ENCODE measurements at regions not wholly inside any gene's neighbourhood (a gene's known extent, or its start where the extent isn't known, plus 50 kb on each side); places are given as distances from the start of the nearest gene placed in this dataset.

- H3K4me3 ChIP-seq: no peak overlapping the region
- H3K9me3 ChIP-seq: no peaks in the 10 kb centered on the region
- DNase-seq (ENCODE audit: low spot score in 2 of 2): no peak
- intact Hi-C loops (cut with DNase I): no loop called here
- H3K27me3 ChIP-seq: no peaks in the 10 kb centered on the region
- no peaks in the 10 kb centered on the region for H3K36me3 ChIP-seq
- no peak overlapping the region for H3K27ac ChIP-seq
- no peaks in the 10 kb centered on the region for H3K4me1 ChIP-seq
- no peak for TF ChIP-seq CTCF (IDR thresholded peaks at IDR 0.05)
Observed at GRCh38 chr20:60540591-60540990, 582.4 kb downstream of the CDH26 start.

GRCh38 chr20:60541991-60542390 is 583.8 kb downstream of the CDH26 start:
- no peaks in the 10 kb centered on the region for H3K4me1 ChIP-seq
- no peaks in the 10 kb centered on the region for H3K27me3 ChIP-seq
- no peak overlapping the region for H3K27ac ChIP-seq
- DNase-seq (ENCODE audit: low spot score in 2 of 2): no peak
- no peaks in the 10 kb centered on the region for H3K36me3 ChIP-seq
- intact Hi-C loops (cut with DNase I): no loop called here
- no peaks in the 10 kb centered on the region for H3K9me3 ChIP-seq
- no peak for TF ChIP-seq CTCF (IDR thresholded peaks at IDR 0.05)
- no peak overlapping the region for H3K4me3 ChIP-seq

- H3K27me3 ChIP-seq: no peaks in the 10 kb centered on the region
- H3K4me1 ChIP-seq: no peaks in the 10 kb centered on the region
- no peaks in the 10 kb centered on the region for H3K9me3 ChIP-seq
- H3K27ac ChIP-seq: no peak overlapping the region
- H3K4me3 ChIP-seq: no peak overlapping the region
- no peaks in the 10 kb centered on the region for H3K36me3 ChIP-seq
- intact Hi-C loops (cut with DNase I): no loop called here
- TF ChIP-seq CTCF (IDR thresholded peaks at IDR 0.05): no peak
- DNase-seq (ENCODE audit: low spot score in 2 of 2): no peak
Observed at GRCh38 chr20:60543598-60543997, 585.4 kb downstream of the CDH26 start.

- Histone ChIP-seq H3K9me3 (no peaks in the 10 kb centered on the region), H3K4me1 (no peaks in the 10 kb centered on the region), H3K36me3 (no peaks in the 10 kb centered on the region), H3K27ac (no peak overlapping the region), H3K27me3 (no peaks in the 10 kb centered on the region), H3K4me3 (no peak overlapping the region)
- intact Hi-C loops (cut with DNase I): no loop called here
- no peak for TF ChIP-seq CTCF (IDR thresholded peaks at IDR 0.05)
- no peak for DNase-seq (ENCODE audit: low spot score in 2 of 2)
Observed at GRCh38 chr20:60553095-60553494, 594.9 kb downstream of the CDH26 start.

GRCh38 chr20:60558486-60558885 is 600.3 kb downstream of the CDH26 start:
- no peaks in the 10 kb centered on the region for H3K9me3 ChIP-seq
- no peak for DNase-seq (ENCODE audit: low spot score in 2 of 2)
- no peaks in the 10 kb centered on the region for H3K36me3 ChIP-seq
- TF ChIP-seq CTCF (IDR thresholded peaks at IDR 0.05): no peak
- no peak overlapping the region for H3K27ac ChIP-seq
- intact Hi-C loops (cut with DNase I): no loop called here
- no peak overlapping the region for H3K4me3 ChIP-seq
- H3K27me3 ChIP-seq: no peaks in the 10 kb centered on the region
- no peaks in the 10 kb centered on the region for H3K4me1 ChIP-seq

- no peaks in the 10 kb centered on the region for H3K27me3 ChIP-seq
- intact Hi-C loops (cut with DNase I): no loop called here
- no peak for DNase-seq (ENCODE audit: low spot score in 2 of 2)
- TF ChIP-seq CTCF (IDR thresholded peaks at IDR 0.05): no peak
- H3K36me3 ChIP-seq: no peaks in the 10 kb centered on the region
- H3K4me1 ChIP-seq: no peaks in the 10 kb centered on the region
- H3K4me3 ChIP-seq: no peak overlapping the region
- no peak overlapping the region for H3K27ac ChIP-seq
- H3K9me3 ChIP-seq: no peaks in the 10 kb centered on the region
Observed at GRCh38 chr20:60559462-60559861, 601.2 kb downstream of the CDH26 start.

Data from ascending aorta (tissue), 2 donors.